Heart right ventricle (tissue), 16 donors: ENCODE measurements at regions not wholly inside any gene's neighbourhood (a gene's known extent, or its start where the extent isn't known, plus 50 kb on each side); places are given as distances from the start of the nearest gene placed in this dataset.

Experiments used
- ATAC-seq, 8 donors: fragments of 200-7000 bp; cut with Tn5 transposase; one replicate each; pipeline ENCODE4 v1.9.1; 2020; ENCODE audit warnings: mild to moderate bottlenecking in 8 of 8, moderate library complexity in 8 of 8, moderate number of reproducible peaks in 1 of 8
- DNase-seq, 2 donors: peaks; one replicate each; pipeline ENCODE4 v3.0.0-alpha.2; 2020
- H3K27ac ChIP-seq, 10 donors: fragments of 200-600 bp; sonication (generic) in 2 of 10; one replicate each; pipeline versions ENCODE4 v1.5.0 to v1.8.0; 2020 to 2022; ENCODE audit warnings: mild to moderate bottlenecking in 3 of 10
- H3K27me3 ChIP-seq, 7 donors: fragments of 200-600 bp; one replicate each; pipeline ENCODE4 v1.8.0; 2021 to 2022; ENCODE audit warnings: mild to moderate bottlenecking in 2 of 7
- H3K36me3 ChIP-seq, 9 donors: fragments of 200-600 bp; sonication (generic) in 1 of 9; one replicate each; pipeline versions ENCODE4 v1.5.0 to v1.8.0; 2020 to 2022; ENCODE audit warnings: mild to moderate bottlenecking in 2 of 9
- H3K4me1 ChIP-seq, 9 donors: fragments of 200-600 bp; sonication (generic) in 1 of 9; one replicate each; pipeline versions ENCODE4 v1.5.0 to v1.8.0; 2020 to 2022; ENCODE audit warnings: mild to moderate bottlenecking in 4 of 9
- H3K4me3 ChIP-seq, 10 donors: fragments of 200-600 bp; sonication (generic) in 2 of 10; one replicate each; pipeline versions ENCODE4 v1.5.0 to v1.8.0; 2020 to 2022; ENCODE audit warnings: mild to moderate bottlenecking in 7 of 10, moderate library complexity in 2 of 10
- H3K9me3 ChIP-seq, 11 donors: fragments of 200-600 bp in 10 of 11; sonication (generic) in 2 of 11; one replicate each; pipeline versions ENCODE4 v1.5.0 to v1.8.0; 2013 to 2022; ENCODE audit warnings: mild to moderate bottlenecking in 2 of 11, control low read depth in 1 of 11, moderate library complexity in 1 of 11
- WGBS, 2 donors: extraction: QIAGEN DNeasy Blood & Tissue Kit; methylation state at CpG; one replicate each; pipeline ENCODE4 v1.1.7; 2013; ENCODE audit warnings: inconsistent platforms in 1 of 2; 5-methylcytosine and 5-hydroxymethylcytosine counted together
- intact Hi-C, 10 donors: fragments of 100-400 bp; cut with DNase I; formaldehyde crosslinking; loops; one replicate each; pipeline versions ENCODE4 v1.11.1 to v1.14.2; 2022
- TF ChIP-seq, protein P1 (sequence below), 9 donors: fragments of 200-600 bp; sonication (generic) in 2 of 9; IDR thresholded peaks; one replicate each; pipeline versions ENCODE4 v1.5.0 to v1.8.0; 2021 to 2022; ENCODE audit warnings: antibody characterized with exemption in 9 of 9, mild to moderate bottlenecking in 5 of 9, moderate library complexity in 1 of 9
- donor health status: Arrhythmogenic right ventricular cardiomyopathy.
- donor health status: ischemic (EF 13 %, LVEDD 7.1; RV severe dilation, severe dysfunction).
- donor health status: healthy with polysubstance abuse.
- donor health status: DM: no; HTN: yes; CAD: no.
- donor health status: DM: no; HTN: no; CAD: no.
- donor health status: ischemic (EF 25% LVEDD 6.9; RV normal size, moderate dysfunction).
- donor health status: ischemic (EF 25% LVEDD 5.7; RV mildly dilated, moderate dysfunction).
- donor health status: healthy.
- donor health status: DM: yes; HTN: yes; CAD: no.
- donor health status: Ischemic cardiomyopathy.
- donor health status: ischemic (EF 35%, LVEDD 5.7; RV mildly dilated, moderate dysfunction).
- donor health status: nonischemic (EF 11% LVEDD 7.7; RV severe dilation, severe dysfunction).
- donor health status: DM: yes; HTN: yes; CAD: no.
- donor health status: PGD.
- donor health status: ischemic (EF 29% LVEDD 5.4; RV normal size, mild dysfunction).
- donor health status: nonischemic (EF 23%, LVEDD 6.1; RV moderate dilation, normal function).

DNA sequence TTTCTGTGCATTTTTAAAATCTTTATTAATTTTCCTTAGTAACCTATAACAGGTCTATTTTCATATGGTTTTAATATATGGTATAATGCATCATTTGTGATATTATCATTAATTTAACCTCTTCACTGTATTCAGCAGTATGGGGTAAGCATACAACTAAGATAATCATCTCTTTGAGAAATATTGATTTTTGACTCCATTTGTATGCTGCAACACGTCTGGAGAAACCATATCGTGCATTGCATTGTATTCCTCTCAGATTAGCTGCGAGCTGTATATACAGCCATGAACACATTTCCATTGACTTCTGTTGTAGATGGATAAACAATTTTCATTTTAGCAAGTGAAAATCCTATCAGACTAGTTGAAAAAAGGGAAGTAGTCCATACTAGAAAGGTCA, 2275.8 kb upstream of the PCDH20 start:
- Histone ChIP-seq H3K27ac (no peak overlapping the region), H3K36me3 (no peaks in the 10 kb centered on the region), H3K4me1 (no peaks in the 10 kb centered on the region), H3K9me3 (peaks cover 0 to 19% (median 0%) of the 10 kb centered on the region in 11 donors), H3K27me3 (no peaks in the 10 kb centered on the region), H3K4me3 (no peak overlapping the region)
- WGBS, 2 donors: 79 to 85% methylated on average over 3 of the region's 3 CpGs
- TF ChIP-seq, protein P1, sequence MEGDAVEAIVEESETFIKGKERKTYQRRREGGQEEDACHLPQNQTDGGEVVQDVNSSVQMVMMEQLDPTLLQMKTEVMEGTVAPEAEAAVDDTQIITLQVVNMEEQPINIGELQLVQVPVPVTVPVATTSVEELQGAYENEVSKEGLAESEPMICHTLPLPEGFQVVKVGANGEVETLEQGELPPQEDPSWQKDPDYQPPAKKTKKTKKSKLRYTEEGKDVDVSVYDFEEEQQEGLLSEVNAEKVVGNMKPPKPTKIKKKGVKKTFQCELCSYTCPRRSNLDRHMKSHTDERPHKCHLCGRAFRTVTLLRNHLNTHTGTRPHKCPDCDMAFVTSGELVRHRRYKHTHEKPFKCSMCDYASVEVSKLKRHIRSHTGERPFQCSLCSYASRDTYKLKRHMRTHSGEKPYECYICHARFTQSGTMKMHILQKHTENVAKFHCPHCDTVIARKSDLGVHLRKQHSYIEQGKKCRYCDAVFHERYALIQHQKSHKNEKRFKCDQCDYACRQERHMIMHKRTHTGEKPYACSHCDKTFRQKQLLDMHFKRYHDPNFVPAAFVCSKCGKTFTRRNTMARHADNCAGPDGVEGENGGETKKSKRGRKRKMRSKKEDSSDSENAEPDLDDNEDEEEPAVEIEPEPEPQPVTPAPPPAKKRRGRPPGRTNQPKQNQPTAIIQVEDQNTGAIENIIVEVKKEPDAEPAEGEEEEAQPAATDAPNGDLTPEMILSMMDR (IDR thresholded peaks at IDR 0.05): no peak
- intact Hi-C loops: no loop called here
- DNase-seq (no peak), ATAC-seq (no peak)

DNA sequence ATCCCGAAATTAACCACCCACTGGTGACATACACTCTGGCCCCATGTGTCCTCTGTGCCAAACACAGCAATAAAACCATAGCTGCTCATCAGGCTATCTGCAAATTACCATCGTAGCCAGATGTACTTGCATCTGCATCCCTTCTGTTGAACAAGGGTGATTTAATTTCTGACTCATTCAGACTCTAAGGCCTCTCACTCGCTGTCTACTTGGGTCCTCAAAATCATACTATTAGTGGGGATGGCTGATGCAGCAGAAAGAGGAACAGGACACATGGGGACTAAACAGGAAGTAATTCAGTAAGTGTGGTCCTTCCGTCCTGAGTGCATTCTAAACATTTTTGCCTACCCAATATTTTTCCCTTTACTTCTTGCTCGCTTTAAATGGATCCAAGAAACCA, 2275.0 kb upstream of the PCDH20 start:
- intact Hi-C loops: no loop called here
- peaks cover 0 to 19% (median 0%) of the 10 kb centered on the region in 11 donors for H3K9me3 ChIP-seq

DNA sequence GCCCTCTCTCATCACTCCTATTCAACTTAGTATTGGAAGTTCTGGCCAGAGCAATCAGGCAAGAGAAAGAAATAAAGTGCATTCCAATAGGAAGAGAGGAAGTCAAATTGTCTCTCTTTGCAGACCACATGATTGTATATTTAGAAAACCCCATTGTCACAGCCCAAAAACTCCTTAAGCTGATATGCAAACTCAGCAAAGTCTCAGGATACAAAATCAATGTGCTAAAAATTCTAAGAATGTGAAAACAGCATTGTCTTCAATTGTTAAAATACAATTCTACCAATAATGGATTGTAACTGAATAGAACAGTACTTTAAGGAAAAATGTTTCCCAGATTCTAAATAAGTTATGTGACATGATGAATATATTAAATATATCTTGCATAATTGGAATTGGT, 2269.2 kb upstream of the PCDH20 start:
- TF ChIP-seq, protein P1 (IDR thresholded peaks at IDR 0.05): no peak
- H3K27ac ChIP-seq: no peak overlapping the region
- no peak overlapping the region for H3K4me3 ChIP-seq
- H3K36me3 ChIP-seq: no peaks in the 10 kb centered on the region
- no peaks in the 10 kb centered on the region for H3K4me1 ChIP-seq
- DNase-seq (no peak), ATAC-seq (no peak)
- H3K27me3 ChIP-seq: no peaks in the 10 kb centered on the region
- intact Hi-C loops: no loop called here
- peaks cover 0 to 30% (median 5%) of the 10 kb centered on the region in 11 donors for H3K9me3 ChIP-seq

More for the DNA sequence above, 2275.0 kb upstream of the PCDH20 start:
- H3K4me1 ChIP-seq: no peaks in the 10 kb centered on the region
- no peak overlapping the region for H3K4me3 ChIP-seq
- H3K36me3 ChIP-seq: no peaks in the 10 kb centered on the region
- H3K27ac ChIP-seq: no peak overlapping the region
- TF ChIP-seq, protein P1 (IDR thresholded peaks at IDR 0.05): no peak
- 70 to 77% methylated on average over 5 of the region's 5 CpGs for WGBS, 2 donors
- ATAC-seq: no peak
- no peak for DNase-seq
- no peaks in the 10 kb centered on the region for H3K27me3 ChIP-seq

DNA sequence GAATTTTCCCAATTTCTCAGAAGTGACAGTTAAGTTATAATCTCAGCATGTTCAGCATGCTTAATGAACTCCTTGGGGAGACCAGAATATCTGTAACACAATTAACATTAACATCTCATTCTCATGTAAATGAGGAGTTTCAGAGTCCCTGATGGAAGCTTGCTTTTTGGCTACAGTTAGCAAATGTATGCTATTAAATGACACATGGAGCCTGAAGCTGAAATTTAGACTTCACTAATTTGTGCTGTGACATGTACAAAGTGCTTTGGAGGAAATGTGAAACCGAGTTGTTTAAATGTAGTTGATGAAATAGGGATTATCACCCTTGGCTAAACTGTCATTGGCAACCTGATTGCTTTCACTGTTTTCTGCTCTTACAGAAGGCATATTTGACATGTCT, 2265.1 kb upstream of the PCDH20 start:
- Histone ChIP-seq H3K4me1 (no peaks in the 10 kb centered on the region), H3K4me3 (no peak overlapping the region), H3K9me3 (peaks cover 0 to 30% (median 5%) of the 10 kb centered on the region in 11 donors), H3K27ac (no peak overlapping the region), H3K36me3 (no peaks in the 10 kb centered on the region), H3K27me3 (no peaks in the 10 kb centered on the region)
- no peak for ATAC-seq
- TF ChIP-seq, protein P1 (IDR thresholded peaks at IDR 0.05): no peak
- WGBS, 2 donors: 19 to 28% methylated on average over 1 of the region's 1 CpG
- intact Hi-C loops: no loop called here
- no peak for DNase-seq

DNA sequence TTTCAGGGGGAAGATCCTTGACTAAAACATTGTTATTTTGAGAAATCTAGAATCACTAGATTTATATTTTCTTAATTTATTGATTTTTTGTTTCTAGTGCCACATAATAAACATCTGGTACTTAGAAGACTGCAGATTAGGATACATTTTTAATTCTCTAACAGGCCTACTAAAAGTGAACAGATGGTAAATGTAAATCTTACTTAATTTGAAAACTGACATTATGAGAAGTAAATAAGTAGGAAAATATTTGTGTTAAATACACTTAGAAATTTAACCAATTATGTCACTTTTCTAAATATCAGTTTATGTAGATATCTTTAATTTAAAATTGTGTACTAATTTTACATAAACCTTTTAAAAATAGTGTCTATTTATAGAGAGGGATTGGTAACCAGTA, 2255.6 kb upstream of the PCDH20 start:
- DNase-seq (no peak), ATAC-seq (no peak)
- Histone ChIP-seq H3K36me3 (no peaks in the 10 kb centered on the region), H3K9me3 (no peaks in the 10 kb centered on the region), H3K27ac (no peak overlapping the region), H3K4me1 (no peaks in the 10 kb centered on the region), H3K27me3 (no peaks in the 10 kb centered on the region), H3K4me3 (no peak overlapping the region)
- TF ChIP-seq, protein P1 (IDR thresholded peaks at IDR 0.05): no peak
- intact Hi-C loops: no loop called here
